Kidney epithelial cell (primary cell): ENCODE measurements at regions not wholly inside any gene's neighbourhood (a gene's known extent, or its start where the extent isn't known, plus 50 kb on each side); places are given as distances from the start of the nearest gene placed in this dataset.
"Not testable (repeated sequence)": the region's sequence is repeated elsewhere in the genome, so short reads cannot be mapped to it uniquely, and the experiment has no call there.

Experiments used
- DNase-seq: peaks from one replicate; pipeline ENCODE4 v3.0.0-alpha.2; 2010; ENCODE audit warnings: low read depth
- H3K27me3 ChIP-seq: 2 replicates; pipeline ENCODE4 v1.6.0; 2011; ENCODE audit warnings: low read length; ENCODE audit not compliant: control insufficient read depth, insufficient read depth
- H3K36me3 ChIP-seq: 2 replicates; pipeline ENCODE4 v1.5.1; 2011; ENCODE audit warnings: low read length; ENCODE audit not compliant: control insufficient read depth, insufficient read depth
- H3K4me3 ChIP-seq: 2 replicates; pipeline ENCODE4 v1.5.1; 2011; ENCODE audit warnings: low read depth, mild to moderate bottlenecking, control low read depth, low read length
- TF ChIP-seq, protein P1 (sequence below): IDR thresholded peaks from 2 replicates; pipeline ENCODE4 v1.5.1; 2011; ENCODE audit warnings: mild to moderate bottlenecking, moderate library complexity, low read length, control low read depth, inconsistent platforms; ENCODE audit not compliant: insufficient read depth, poor library complexity, severe bottlenecking

DNA sequence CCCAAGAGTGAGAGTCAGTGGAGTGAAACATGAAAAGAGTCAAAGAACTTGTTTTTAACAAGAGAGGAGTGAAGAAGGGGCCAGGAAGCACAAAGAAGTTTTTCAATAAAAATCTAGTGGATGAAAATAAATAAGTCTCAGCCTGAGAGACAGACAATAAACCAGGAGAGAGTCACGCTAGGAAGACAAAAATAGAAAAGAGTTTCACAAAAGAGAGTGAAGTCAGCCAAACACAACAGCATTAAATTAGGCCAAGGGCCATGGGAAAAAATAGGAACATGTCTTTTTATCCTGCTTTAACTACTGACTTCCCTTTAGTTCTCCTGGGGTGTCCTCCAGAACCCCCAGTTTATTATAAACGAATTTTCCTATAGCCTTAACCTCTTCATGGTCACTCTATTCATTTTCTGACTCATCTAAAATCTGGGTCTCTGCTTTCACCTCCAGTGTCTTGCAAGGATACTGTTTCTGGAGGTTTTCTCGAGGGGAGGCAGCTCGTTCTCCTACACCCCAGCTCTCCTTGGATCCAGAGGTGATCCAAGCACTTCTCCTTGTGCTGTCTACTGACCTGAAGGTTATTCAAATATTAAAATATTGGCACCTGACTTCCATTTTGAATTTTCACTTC, 571.5 kb upstream of the PPP2R3A start:
- H3K4me3 ChIP-seq: no peak overlapping the region
- no peaks in the 10 kb centered on the region for H3K27me3 ChIP-seq
- H3K36me3 ChIP-seq: no peaks in the 10 kb centered on the region
- no peak for DNase-seq
- TF ChIP-seq, protein P1, sequence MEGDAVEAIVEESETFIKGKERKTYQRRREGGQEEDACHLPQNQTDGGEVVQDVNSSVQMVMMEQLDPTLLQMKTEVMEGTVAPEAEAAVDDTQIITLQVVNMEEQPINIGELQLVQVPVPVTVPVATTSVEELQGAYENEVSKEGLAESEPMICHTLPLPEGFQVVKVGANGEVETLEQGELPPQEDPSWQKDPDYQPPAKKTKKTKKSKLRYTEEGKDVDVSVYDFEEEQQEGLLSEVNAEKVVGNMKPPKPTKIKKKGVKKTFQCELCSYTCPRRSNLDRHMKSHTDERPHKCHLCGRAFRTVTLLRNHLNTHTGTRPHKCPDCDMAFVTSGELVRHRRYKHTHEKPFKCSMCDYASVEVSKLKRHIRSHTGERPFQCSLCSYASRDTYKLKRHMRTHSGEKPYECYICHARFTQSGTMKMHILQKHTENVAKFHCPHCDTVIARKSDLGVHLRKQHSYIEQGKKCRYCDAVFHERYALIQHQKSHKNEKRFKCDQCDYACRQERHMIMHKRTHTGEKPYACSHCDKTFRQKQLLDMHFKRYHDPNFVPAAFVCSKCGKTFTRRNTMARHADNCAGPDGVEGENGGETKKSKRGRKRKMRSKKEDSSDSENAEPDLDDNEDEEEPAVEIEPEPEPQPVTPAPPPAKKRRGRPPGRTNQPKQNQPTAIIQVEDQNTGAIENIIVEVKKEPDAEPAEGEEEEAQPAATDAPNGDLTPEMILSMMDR: no peak

DNA sequence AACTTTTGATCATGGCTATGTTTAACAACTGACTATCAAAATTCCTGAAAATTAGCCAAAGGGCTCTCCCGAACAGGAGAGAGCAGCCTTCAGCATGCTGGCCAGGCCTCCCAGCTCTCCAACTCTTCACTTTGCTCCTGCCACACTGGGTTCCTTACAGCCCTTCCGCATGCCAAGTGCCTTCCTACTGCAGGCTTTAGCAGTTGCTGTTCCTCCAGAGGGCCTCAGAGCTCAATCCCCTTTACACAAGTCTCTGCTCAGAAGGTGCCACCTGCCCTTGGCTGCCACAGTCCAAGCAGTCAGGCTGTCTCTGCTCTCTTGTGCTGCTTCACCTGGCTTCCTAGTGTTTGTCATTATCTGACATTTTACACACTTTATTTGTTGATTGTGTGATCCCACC, 553.1 kb upstream of the PPP2R3A start:
- TF ChIP-seq, protein P1: no peak
- H3K36me3 ChIP-seq: no peaks in the 10 kb centered on the region
- H3K27me3 ChIP-seq: no peaks in the 10 kb centered on the region
- no peak overlapping the region for H3K4me3 ChIP-seq
- no peak for DNase-seq

DNA sequence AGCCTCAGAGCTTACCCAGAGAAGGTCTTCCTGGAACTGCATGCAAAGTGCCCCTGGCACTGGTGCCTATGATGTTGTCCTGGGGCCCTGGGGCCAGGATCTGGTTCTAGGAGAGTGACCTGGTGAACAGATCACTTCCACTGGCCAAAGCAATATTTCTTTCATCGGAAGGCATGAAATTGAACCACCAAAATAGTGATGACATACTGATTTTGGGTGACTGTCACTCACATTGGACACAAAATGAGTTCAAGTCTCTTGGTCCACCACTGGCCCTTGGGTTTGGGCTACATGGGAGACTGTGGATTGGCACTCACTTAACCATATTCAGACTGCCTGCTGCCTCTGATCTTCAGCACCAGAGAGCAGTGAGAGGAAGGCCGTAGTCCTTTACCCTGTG, 549.3 kb upstream of the PPP2R3A start:
- H3K4me3 ChIP-seq: no peak overlapping the region
- TF ChIP-seq, protein P1: no peak
- no peak for DNase-seq
- no peaks in the 10 kb centered on the region for H3K36me3 ChIP-seq
- H3K27me3 ChIP-seq: no peaks in the 10 kb centered on the region

DNA sequence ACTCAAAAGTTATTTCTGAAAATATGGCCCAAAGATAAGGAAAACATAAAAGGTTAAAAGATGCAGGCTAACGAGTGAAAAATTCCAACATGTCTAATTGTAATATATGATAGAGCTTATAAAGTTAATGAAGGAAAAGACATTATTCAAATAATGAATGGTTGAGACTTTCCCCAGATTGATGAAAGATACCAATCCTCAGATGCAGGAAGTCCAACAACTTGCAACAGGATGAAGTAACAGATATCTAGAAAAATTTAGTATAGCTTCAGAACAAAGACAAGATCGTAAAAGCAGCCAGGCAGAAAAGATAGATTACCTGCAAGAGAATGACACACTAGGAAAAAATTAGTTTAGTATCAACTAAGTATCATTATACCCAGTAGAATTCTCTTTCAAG, 546.4 kb upstream of the PPP2R3A start:
- no peak for DNase-seq
- Histone ChIP-seq H3K4me3 (no peak overlapping the region), H3K36me3 (no peaks in the 10 kb centered on the region), H3K27me3 (no peaks in the 10 kb centered on the region)
- TF ChIP-seq, protein P1: no peak

DNA sequence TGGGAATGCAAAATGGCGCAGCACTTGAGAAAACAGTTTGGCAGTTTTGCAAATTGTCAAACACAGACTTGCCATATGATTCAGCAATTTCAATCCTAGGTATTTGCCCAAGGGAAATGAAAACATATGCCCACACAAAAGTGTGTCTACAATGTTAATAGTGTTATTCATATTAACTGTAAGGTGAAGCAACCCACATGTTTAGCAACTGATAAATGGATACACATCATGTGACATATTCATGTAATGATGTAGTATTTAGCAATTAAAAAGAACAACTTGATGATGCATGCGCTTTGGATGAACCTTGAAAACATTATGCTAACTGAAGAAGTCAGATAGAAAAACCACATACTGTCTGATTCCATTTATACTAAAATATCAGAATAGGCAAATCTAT, 539.0 kb upstream of the PPP2R3A start:
- no peak overlapping the region for H3K4me3 ChIP-seq
- H3K36me3 ChIP-seq: no peaks in the 10 kb centered on the region
- TF ChIP-seq, protein P1: no peak
- H3K27me3 ChIP-seq: no peaks in the 10 kb centered on the region
- no peak for DNase-seq

DNA sequence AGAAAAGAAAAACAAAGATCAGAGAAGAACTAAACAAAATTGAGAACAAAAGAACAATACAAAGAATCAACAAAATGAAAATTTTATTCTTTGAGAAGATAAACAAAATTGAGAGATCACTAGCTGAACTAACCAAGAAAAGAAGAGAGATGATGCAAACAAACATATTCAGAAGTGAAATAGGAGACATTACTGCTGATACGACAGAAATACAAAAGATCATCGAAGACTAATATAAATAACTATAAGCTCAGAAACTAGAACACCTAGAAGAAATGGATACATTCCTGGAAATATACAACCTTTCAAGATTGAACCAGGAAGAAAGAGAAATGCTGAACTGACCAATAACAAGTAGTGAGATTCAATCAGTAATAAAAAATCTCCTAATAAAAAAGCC, 533.1 kb upstream of the PPP2R3A start:
- Histone ChIP-seq H3K27me3 (no peaks in the 10 kb centered on the region), H3K4me3 (no peak overlapping the region), H3K36me3 (no peaks in the 10 kb centered on the region)
- no peak for DNase-seq
- TF ChIP-seq, protein P1: no peak

DNA sequence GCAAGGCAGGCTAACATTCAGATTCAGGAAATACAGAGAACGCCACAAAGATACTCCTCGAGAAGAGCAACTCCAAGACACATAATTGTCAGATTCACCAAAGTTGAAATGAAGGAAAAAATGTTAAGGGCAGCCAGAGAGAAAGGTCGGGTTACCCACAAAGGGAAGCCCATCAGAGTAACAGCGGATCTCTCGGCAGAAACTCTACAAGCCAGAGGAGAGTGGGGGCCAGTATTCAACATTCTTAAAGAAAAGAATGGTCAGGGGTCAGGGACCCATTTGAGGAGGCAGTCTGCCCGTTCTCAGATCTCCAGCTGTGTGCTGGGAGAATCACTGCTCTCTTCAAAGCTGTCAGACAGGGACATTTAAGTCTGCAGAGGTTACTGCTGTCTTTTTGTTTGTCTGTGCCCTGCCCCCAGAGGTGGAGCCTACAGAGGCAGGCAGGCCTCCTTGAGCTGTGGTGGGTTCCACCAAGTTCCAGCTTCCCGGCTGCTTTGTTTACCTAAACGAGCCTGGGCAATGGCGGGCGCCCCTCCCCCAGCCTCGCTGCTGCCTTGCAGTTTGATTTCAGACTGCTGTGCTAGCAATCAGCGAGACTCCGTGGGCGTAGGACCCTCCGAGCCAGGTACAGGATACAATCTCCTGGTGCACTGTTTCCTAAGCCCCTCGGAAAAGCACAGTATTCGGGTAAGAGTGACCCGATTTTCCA, 526.5 kb upstream of the PPP2R3A start:
- not testable (repeated sequence) for H3K27me3 ChIP-seq, H3K4me3 ChIP-seq, H3K36me3 ChIP-seq, DNase-seq

DNA sequence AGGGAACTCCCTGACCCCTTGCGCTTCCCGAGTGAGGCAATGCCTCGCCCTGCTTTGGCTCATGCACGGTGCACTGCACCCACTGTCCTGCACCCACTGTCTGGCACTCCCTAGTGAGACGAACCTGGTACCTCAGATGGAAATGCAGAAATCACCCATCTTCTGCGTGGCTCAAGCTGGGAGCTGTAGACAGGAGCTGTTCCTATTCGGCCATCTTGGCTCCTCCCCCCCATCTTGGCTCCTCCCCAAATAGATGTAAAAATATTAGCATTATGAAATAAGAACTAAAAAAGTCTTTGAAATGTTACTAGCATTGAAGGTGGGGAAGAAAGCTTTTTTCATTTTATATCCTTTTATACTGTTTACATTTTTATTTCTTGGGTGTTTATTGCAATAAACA, 525.9 kb upstream of the PPP2R3A start:
- not testable (repeated sequence) for H3K4me3 ChIP-seq, DNase-seq, H3K36me3 ChIP-seq, H3K27me3 ChIP-seq
